ENCODE measurements at regions not wholly inside any gene's neighbourhood (a gene's known extent, or its start where the extent isn't known, plus 50 kb on each side); places are given as distances from the start of the nearest gene placed in this dataset.

- no peak overlapping the region for H3K9ac ChIP-seq (ENCODE audit: extremely low read depth, insufficient read length, low read length)
- Mint-ChIP-seq H3K27me3 (ENCODE audit: low read depth) (no peaks in the 10 kb centered on the region), H3K9me3 (no peaks in the 10 kb centered on the region), H3K4me3 (no peak overlapping the region), H3K27ac (no peak overlapping the region), H3K36me3 (ENCODE audit: insufficient read depth in 1 of 3, low read depth in 3 of 3) (no peaks in the 10 kb centered on the region), H3K4me1 (peaks cover 9 to 17% of the 10 kb centered on the region in 2 experiments)
- H3T11ph ChIP-seq (ENCODE audit: low read length): no peak overlapping the region
- H3K27me3 ChIP-seq (ENCODE audit: insufficient read depth, low read length): no peaks in the 10 kb centered on the region
- no peak overlapping the region for H3K56ac ChIP-seq (ENCODE audit: insufficient read length, low read depth, low read length)
- H2AFZ ChIP-seq (ENCODE audit: low read length): no peak overlapping the region
- H4K20me1 ChIP-seq (ENCODE audit: control insufficient read depth, insufficient read depth, insufficient read length): no peaks in the 10 kb centered on the region
- H3K79me1 ChIP-seq (ENCODE audit: insufficient read depth, low read depth, low read length, poor library complexity, severe bottlenecking): no peaks in the 10 kb centered on the region
- no peaks in the 10 kb centered on the region for H3K23me2 ChIP-seq (ENCODE audit: insufficient read length, low read depth, low read length, poor library complexity, severe bottlenecking)
- H3K27ac ChIP-seq (ENCODE audit: insufficient read length, low read depth, low read length): no peak overlapping the region
- no peak overlapping the region for H4K91ac ChIP-seq (ENCODE audit: insufficient read length, low read depth, low read length)
- H2BK15ac ChIP-seq (ENCODE audit: low read depth, low read length): no peak overlapping the region
- H2BK20ac ChIP-seq (ENCODE audit: low read depth, low read length, poor library complexity, severe bottlenecking): no peak overlapping the region
- H2AK5ac ChIP-seq (ENCODE audit: insufficient read length, low read length): no peak overlapping the region
- H3K79me2 ChIP-seq (ENCODE audit: insufficient read depth, low read length): no peaks in the 10 kb centered on the region
- no peak overlapping the region for H3K14ac ChIP-seq (ENCODE audit: insufficient read depth, low read length)
- H4K8ac ChIP-seq (replicated peaks; ENCODE audit: insufficient read length, low read depth, low read length): no peak overlapping the region
- no peak overlapping the region for H4K5ac ChIP-seq (ENCODE audit: insufficient read length, low read depth, low read length)
- no peak overlapping the region for H2BK120ac ChIP-seq (ENCODE audit: low read depth, low read length, poor library complexity, severe bottlenecking)
- WGBS (ENCODE audit: extremely low coverage, insufficient read length, low lambda C conversion rate): no CpG with 5 or more reads among the region's 2 CpGs
- TF ChIP-seq, protein P1, sequence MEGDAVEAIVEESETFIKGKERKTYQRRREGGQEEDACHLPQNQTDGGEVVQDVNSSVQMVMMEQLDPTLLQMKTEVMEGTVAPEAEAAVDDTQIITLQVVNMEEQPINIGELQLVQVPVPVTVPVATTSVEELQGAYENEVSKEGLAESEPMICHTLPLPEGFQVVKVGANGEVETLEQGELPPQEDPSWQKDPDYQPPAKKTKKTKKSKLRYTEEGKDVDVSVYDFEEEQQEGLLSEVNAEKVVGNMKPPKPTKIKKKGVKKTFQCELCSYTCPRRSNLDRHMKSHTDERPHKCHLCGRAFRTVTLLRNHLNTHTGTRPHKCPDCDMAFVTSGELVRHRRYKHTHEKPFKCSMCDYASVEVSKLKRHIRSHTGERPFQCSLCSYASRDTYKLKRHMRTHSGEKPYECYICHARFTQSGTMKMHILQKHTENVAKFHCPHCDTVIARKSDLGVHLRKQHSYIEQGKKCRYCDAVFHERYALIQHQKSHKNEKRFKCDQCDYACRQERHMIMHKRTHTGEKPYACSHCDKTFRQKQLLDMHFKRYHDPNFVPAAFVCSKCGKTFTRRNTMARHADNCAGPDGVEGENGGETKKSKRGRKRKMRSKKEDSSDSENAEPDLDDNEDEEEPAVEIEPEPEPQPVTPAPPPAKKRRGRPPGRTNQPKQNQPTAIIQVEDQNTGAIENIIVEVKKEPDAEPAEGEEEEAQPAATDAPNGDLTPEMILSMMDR (conservative IDR thresholded peaks at IDR 0.05): no peak
- H3K4me2 ChIP-seq (ENCODE audit: insufficient read depth, insufficient read length, low read length): no peak overlapping the region
- H2BK12ac ChIP-seq (ENCODE audit: insufficient read length, low read depth, low read length): no peak overlapping the region
- DNase-seq: no peak
- no peak overlapping the region for H3K4ac ChIP-seq (ENCODE audit: low read depth, low read length)
- no peak overlapping the region for H3K18ac ChIP-seq (ENCODE audit: insufficient read length, low read depth, low read length)
- H3K23ac ChIP-seq (ENCODE audit: insufficient read length, low read depth, low read length): no peak overlapping the region
- no peaks in the 10 kb centered on the region for H3K9me3 ChIP-seq (ENCODE audit: control insufficient read depth, low read depth, low read length)
- H2BK5ac ChIP-seq (ENCODE audit: insufficient read length, low read length): no peak overlapping the region
- no peaks in the 10 kb centered on the region; the same call in 1 of the 2 replicates for H3K4me1 ChIP-seq (ENCODE audit: insufficient read depth, low read length)
Measured at GRCh38 chr18:73749304-73749703, 398.3 kb downstream of the FBXO15 start.

Data from H9 (cell line).